Erythroblast (primary cell): ENCODE measurements at regions not wholly inside any gene's neighbourhood (a gene's known extent, or its start where the extent isn't known, plus 50 kb on each side); places are given as distances from the start of the nearest gene placed in this dataset.

Experiments used
- DNase-seq, 2 experiments: peaks; one replicate each; lab custom pipeline; 2025; lab: John Stamatoyannopoulos, UW
- GATA1 ChIP-seq: IDR thresholded peaks from 2 replicates; pipeline ENCODE4 v1.6.1; 2011; ENCODE audit warnings: low read depth, mild to moderate bottlenecking, control low read depth, low read length, moderate library complexity
- POLR2A ChIP-seq: IDR thresholded peaks from 2 replicates; pipeline ENCODE4 v1.6.1; 2011; ENCODE audit warnings: mild to moderate bottlenecking, low read length

DNA sequence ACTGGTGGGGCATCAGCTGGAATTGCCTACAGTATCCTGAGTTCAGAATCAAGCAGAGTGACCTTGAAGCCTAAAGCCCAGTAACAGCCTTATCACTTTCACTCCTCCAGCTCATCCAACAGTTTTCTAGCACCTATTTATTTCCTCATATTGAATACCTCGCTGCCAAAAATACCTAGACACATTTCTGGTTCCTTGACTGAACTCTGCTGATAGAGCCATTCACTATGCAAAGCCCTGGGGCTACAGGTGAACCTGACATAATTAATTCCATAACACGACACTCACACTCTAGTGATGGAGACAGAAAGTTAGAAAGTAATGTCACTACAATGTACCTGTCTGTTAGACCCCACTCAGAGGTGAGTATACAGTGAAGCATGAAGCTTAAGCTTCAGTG, 149.0 kb upstream of the STX18 start:
- TF ChIP-seq GATA1 (no peak), POLR2A (no peak)
- DNase-seq, result no peak

DNA sequence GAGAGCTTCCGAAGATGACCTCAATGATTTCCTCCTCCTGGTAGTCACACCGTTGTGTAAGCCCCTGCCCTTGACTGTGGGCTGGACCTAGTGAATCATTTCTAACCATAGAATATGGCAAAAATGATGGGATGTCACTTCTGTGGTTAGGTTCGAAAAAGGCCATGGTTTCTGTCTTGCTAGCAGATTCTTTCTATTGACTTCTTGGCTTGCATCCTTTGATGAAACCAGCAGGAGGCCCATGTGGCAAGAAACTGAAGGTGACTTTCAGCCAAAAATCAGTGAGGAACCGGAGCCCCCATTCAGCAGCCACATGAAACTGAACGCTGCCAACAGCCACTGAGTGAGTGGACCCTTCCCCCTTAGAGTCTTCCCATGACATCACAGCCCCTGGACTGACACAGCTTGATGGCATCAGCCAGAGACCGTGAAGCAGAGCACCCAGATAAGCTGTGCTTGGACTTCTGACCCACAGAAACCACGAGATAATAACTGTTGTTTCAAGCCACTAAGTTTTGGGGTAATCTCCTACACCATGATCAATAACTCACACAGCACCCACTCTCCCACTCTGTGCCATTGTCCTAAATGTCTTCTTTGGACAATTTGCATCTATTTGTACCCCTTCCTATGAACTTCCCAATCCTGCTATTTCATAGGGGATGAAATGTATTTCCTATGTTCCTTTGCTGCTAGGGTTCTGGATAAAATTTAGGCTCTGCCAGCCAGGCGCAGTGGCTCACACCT, 148.0 kb upstream of the STX18 start:
- no peak for DNase-seq
- no peak for TF ChIP-seq GATA1
- TF ChIP-seq POLR2A, result no peak

DNA sequence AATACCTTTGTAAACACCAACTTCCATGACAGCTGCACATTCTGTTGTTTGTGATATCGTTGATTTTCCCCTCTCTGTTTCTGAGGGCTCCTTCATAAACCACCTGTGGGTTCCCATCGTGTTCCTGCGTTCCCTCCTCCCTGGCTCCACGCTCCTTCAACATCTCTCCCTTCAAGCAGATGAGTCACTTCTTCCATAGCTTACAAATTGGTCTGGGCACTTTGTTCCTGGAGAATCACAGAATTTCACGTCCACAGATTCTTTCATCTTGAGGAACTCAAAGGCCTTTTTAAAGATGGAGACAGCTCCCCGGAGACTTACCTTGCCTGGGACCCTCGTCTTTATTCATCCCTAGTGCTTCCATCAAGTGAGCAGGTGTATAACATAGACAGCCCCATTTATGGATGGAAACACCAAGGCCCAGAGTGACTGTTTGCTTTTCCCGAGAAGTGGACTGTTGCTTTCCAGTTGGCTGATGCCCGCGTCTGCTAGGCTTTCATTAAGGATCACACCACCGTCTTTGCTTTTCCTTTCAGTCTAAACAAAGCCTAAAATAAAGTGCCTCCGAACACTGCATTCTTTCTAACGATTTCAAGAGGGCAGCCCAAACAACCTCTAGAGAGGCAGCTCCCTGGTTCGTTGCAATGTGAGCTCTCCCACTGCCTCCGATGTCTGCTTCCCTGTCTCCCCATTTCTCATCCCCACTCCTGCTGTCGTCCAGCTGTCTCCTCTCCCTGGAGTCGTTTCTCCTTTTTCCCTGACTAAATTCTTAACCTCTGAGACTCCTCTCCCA, 146.3 kb upstream of the STX18 start:
- TF ChIP-seq POLR2A (no peak), GATA1 (no peak)
- no peak for DNase-seq

DNA sequence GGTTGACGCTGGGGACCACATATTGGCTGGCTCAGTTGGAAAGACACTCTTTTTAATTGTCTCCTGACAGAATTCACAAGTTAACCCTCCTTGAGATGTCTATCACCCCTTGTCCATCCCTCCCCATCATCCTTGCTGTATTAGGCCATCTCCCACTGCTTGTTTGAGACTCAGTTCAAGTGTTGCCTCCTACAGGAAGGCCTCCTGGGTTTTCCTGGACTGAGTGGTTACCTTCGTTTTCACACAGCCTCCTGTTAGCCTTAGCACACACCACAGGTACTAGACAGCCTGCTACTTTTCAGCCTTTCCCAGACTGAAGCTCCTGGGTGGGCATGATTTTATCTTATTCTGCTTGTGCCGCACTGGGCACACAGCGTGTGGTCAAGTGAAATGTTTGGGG, 145.3 kb upstream of the STX18 start:
- no peak for DNase-seq
- TF ChIP-seq GATA1 (no peak), POLR2A (no peak)

DNA sequence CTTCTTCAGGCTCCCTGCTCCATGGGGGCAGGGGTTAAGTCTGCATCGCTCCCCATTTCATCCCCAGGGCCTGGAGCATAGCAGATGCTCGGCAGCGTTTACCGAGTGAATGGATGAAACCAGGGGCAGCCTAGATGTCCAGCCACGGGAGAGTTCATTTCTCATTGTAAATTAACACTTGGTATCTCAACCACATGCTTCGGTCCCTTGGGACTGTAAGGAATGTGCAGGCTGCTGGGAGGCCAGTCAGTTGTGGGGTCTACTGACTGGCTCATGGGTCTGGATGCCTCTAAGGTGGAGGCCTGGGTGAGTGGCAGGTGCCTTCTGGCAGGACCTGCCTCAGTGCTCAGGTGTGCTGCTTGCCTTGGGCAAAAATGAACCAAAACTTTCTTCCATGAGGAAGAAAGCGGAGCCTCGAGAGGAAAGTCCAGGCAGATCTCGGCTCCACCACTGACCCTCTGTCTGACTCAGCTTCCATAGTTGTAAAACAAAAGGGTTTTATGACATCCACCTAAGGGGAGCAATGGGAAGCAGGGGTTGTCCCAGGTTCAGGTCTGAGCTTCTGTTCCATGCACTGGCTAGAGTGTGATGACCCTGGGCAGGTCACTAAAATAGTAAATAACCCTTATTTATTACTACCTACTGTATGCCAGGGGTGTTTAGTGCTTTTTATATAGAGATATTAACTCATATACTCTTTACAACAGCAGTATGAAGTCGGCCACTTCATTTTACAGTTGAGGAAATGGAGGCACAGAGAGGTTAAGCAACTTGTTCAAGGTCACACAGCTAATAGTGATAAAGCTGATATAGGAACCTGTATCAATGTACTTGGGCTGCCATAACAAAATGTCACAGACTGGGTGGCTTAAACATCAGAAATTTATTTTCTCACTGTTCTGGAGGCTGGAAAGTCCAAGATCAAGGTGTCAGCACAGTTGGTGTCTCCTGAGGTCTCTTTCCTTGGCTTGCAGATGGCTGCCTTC, 144.3 kb upstream of the STX18 start:
- TF ChIP-seq POLR2A, result no peak
- TF ChIP-seq GATA1, result no peak
- DNase-seq, result no peak

DNA sequence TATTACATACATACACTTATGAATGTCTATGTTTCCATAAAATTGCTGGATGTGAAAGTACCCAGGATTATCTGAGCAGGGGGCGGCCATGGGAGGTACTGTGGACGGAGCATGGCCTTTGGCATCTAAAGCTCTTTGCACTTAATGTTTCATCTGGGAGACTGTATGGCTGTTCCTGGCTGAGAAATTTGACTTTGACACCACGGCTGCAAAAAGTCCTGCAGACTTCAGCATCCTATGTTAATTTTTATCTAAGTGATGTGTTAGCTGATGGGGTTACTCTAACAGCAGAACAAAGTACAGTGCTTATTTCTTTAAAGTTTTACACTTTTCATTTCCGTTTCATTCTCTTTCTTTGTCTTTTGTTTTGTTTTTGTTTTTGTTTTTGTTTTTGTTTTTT, 139.8 kb upstream of the STX18 start:
- DNase-seq, result no peak
- TF ChIP-seq GATA1, result no peak

DNA sequence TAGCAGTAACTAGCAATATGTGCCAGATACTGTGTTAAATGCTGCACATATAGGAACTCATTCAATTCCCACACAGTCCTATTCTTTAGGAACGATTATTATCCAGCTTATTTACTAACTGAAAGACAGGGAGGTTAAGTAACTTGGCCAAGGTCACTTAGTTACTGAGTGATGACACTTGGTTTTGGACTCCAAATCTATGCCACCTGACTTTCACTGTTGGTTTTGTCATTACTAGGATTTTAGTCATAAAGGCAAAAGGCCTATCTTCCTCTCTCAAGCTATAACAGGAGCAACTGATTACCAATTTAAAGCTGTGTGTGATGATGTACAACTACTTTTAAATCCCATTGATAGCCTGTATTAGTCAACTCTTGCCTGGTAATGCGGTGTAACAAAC, 138.9 kb upstream of the STX18 start:
- DNase-seq, result no peak
- TF ChIP-seq GATA1 (no peak), POLR2A (no peak)

DNA sequence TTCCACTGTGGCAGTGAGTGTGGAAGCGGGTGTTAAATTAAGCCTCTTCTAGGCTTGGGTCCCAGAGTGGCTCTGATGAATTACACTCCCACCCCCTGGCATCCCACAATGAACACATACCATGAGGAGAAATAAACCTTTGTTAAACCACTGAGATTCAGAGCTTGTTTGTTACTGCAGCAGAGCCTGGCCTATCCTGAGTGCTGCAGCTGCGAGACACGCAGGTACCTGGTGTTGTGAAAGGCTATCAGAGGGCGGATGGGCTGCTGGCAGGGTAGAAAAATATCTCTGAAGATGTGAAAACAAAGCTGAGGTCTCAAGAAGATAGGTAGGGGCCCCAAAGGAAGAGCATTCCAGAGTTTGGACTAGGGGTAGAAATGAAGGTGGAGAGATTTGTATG, 138.4 kb upstream of the STX18 start:
- TF ChIP-seq GATA1, result no peak
- no peak for TF ChIP-seq POLR2A

DNA sequence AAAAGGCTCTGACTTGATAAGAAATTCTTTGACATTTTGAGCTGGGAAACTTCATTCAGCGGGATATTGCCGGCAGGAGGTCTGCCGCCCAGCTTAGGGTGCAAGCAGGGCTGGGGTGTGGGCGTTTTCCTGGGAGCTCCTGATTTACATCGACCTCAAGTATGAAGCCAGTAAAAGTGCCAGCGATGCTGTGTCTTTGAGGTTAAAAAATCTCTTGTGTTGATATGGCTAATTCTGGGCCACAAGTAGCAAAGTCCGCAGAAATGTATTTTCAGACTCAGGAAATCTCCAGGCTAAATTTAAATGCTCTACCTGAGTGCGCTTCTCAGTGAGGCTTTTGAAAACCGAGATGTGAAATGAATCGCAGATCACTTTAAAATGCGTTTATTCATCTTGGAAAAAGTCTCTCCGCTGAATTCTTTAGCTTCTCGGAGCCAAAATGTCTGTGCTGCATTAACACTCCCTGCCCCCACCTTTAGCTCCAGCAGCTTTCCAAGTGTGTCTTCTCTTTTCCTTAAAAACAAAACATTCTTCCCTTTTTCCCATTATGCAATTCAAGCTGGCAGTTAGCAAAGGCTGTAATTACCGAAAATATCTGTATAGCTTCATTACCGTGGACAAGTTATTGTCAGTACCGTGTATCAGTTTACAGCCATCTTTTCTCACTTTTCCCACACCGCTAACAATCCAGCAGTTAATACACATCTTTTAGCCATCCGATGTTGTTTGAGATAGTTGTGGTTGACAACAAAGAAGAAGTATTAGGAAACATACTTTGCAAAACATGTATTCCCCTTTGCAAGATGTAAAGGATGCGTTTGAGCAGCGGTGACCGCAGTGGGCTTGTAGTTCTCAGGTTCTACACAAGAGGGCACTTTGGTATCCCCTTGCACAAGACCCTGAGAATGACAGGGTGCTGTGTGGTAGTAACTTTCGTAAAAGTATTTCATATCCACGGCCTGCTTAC, 136.0 kb upstream of the STX18 start:
- DNase-seq, result peak; percentile 16 to 26
- TF ChIP-seq POLR2A (no peak), GATA1 (no peak)

More for the DNA sequence above, 138.4 kb upstream of the STX18 start:
- no peak for DNase-seq

DNA sequence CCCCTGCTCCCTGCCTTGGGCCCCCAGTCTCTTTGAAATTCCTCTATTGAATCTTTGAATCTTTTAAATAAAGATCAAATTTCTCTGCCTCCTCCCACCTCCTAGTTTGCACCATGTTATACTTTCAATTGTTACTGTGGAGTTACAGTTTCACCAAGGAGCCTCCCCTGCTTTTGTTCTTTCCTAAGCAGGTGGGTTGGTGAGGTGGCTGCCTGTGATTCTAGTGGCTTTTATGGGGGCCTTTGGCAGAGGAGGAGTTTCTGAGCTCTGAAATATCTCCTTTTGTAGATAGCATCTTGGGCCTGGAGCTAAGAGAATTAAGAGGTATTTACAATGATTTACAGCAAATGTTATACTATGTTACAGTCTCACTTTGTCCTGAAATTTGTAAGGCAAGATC, 133.8 kb upstream of the STX18 start:
- TF ChIP-seq GATA1, result no peak
- no peak for DNase-seq

DNA sequence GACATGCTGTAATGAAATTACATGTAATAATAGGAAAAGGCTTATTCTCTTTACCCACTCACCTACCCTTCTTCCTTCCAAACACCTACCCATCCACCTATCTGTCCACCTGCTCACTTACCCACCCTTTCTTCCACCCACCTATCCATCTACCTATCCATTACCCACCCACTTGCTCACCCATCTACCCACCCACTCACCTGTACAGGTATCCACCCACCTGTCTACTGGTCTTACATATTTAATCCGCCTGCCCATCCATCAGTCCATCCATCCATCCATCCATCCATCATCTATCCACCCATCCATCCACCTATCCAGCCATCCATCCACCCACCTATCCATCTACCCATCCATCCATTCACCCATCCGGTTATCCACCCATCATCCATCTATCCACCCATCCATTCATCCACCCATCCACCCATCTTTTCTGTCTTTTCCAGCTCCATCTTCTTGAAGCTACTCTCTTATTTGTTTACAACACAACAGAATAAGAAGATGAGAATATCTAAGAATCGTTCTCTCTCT, 133.3 kb upstream of the STX18 start:
- DNase-seq, result no peak
- TF ChIP-seq GATA1, result no peak
- TF ChIP-seq POLR2A, result no peak

DNA sequence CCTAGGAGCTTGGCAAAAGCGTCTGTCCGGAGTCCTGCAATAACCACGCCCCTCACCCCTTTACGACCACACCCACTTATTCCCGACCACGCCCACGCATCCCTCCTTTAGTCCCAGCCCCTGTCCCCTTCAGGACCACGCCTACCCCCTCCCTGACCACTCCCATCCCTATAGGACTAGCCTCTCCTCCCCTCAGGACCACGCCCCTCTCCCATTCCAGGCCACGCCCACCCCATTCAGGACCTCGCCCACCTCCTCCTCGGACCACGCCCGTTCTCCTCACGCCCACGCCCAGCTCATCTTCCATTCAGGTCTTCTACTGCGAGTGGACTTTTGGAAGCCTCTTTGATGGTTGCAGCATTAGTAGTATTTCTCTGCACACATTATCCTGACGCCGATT, 131.2 kb upstream of the STX18 start:
- peak; percentile 11 to 13 for DNase-seq

DNA sequence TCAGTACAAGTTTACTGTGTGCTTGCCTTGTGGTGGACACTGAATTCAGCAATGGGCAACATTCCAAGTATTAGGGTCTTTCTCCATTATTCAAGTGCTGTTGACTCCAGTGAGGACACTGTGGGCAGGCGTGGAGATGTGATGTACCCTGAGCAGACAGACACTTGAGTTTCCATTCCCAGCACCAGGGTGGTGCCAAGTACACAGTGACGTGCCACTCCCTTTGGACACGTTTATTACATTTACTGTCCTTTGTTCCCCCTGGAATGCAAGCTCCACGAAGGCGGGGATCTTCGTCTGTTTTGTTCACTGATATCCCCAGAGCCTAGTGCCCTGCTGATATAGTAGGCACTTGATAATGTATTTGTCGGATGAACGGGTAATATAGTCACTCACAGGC, 130.6 kb upstream of the STX18 start:
- no peak for DNase-seq
- TF ChIP-seq POLR2A, result no peak
- TF ChIP-seq GATA1, result no peak

More for the DNA sequence above, 131.2 kb upstream of the STX18 start:
- no peak for TF ChIP-seq POLR2A
- no peak for TF ChIP-seq GATA1
